ENCODE measurements at regions not wholly inside any gene's neighbourhood (a gene's known extent, or its start where the extent isn't known, plus 50 kb on each side); places are given as distances from the start of the nearest gene placed in this dataset.

- TF ChIP-seq CTCF (IDR thresholded peaks at IDR 0.05; ENCODE audit: insufficient read depth, low read depth, low read length) (no peak), EZH2 (IDR thresholded peaks at IDR 0.05; ENCODE audit: insufficient read depth, low read length) (no peak)
Observed at GRCh38 chr12:91441246-91441645, 258.6 kb upstream of the DCN start.
